Central memory CD8-positive, alpha-beta T cell (primary cell): ENCODE measurements at regions not wholly inside any gene's neighbourhood (a gene's known extent, or its start where the extent isn't known, plus 50 kb on each side); places are given as distances from the start of the nearest gene placed in this dataset.

Experiments
- ATAC-seq: fragments of 150-1000 bp; cut with Tn5 transposase; replicated peaks from 2 replicates; pipeline ENCODE4 v1.10.0; 2022; ENCODE audit warnings: mild to moderate bottlenecking, moderate FRiP score, moderate number of reproducible peaks; ENCODE audit not compliant: poor library complexity, severe bottlenecking; ENCODE audit errors: extremely low read depth
- DNase-seq, 2 donors: peaks; one replicate each; pipeline ENCODE4 v3.0.0; 2021; ENCODE audit warnings: low spot score in 2 of 2
- H3K27ac Mint-ChIP-seq: one replicate; pipeline ENCODE4 v1.8.0; 2022; ENCODE audit warnings: low read depth, mild to moderate bottlenecking, moderate library complexity, mixed read lengths
- H3K27me3 Mint-ChIP-seq: one replicate; pipeline ENCODE4 v1.8.0; 2022; ENCODE audit warnings: mixed read lengths
- H3K36me3 Mint-ChIP-seq: one replicate; pipeline ENCODE4 v1.8.0; 2022; ENCODE audit warnings: mild to moderate bottlenecking, moderate library complexity, mixed read lengths; ENCODE audit not compliant: insufficient read depth
- H3K4me1 Mint-ChIP-seq: one replicate; pipeline ENCODE4 v1.8.0; 2022; ENCODE audit warnings: mixed read lengths
- H3K4me3 Mint-ChIP-seq: one replicate; pipeline ENCODE4 v1.8.0; 2022; ENCODE audit warnings: mild to moderate bottlenecking, moderate library complexity, mixed read lengths
- H3K9me3 Mint-ChIP-seq: one replicate; pipeline ENCODE4 v1.8.0; 2022; ENCODE audit warnings: mixed read lengths

DNA sequence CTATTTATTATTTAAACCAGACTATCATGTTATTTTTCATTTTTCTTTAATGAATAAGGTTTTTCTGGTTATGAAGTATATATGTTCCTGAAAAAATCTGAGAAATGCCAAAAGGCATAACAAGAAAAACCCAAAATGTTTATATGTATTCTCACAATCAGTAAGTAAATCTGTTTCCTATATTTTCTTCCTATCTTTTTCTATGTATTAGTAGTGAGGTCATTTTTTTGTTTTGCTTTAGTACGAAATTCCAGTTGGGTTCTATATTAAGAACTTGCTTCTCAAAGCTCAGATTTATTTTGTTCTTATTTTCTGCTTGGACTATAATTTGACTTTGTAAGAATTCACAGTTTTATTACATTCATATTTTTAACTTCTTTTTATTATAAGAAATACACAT lies 287.5 kb upstream of the NFE2L3 start:
- Mint-ChIP-seq H3K9me3 (peaks cover 5% of the 10 kb centered on the region), H3K27me3 (peaks cover 21% of the 10 kb centered on the region), H3K36me3 (peaks cover 30% of the 10 kb centered on the region), H3K27ac (no peak overlapping the region), H3K4me1 (peaks cover 13% of the 10 kb centered on the region), H3K4me3 (no peak overlapping the region)
- ATAC-seq (no peak), DNase-seq (no peak)

DNA sequence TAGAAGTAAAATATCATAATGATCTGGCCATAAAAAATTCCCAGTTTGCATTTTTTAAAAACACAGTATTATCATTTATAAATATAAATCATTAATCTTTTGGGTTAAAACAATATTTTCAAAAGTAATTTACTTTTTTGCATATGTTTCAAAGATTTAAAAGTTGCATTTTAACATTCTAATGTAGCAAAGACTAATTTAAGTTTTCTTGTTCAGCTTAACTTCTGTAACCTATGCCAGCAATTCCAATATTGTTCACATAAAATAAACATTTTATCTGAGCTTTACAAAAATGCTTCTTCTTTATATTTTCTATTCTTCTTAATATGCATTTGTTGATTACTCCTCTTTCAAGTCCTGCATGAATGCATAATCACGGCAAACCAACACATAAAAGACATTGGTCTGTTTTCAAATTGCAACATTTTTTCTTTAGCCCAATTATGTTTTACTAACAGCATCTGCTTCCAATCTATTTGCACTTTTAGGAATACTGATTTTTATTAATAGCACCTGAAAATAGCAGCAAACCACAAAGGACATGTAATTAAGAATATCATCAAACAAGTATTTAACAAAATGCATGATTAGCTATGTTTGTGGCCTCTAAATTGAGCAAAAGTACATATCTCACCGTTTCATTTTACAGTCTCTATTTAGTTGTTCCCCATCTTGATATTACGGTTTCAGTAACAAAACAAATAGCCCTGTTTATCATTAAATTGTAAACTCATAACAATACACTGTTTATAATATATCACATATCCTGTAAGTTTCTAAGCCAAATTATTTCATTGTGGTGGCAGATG lies 286.9 kb upstream of the NFE2L3 start:
- H3K36me3 Mint-ChIP-seq: peaks cover 24% of the 10 kb centered on the region
- no peak for ATAC-seq

DNA sequence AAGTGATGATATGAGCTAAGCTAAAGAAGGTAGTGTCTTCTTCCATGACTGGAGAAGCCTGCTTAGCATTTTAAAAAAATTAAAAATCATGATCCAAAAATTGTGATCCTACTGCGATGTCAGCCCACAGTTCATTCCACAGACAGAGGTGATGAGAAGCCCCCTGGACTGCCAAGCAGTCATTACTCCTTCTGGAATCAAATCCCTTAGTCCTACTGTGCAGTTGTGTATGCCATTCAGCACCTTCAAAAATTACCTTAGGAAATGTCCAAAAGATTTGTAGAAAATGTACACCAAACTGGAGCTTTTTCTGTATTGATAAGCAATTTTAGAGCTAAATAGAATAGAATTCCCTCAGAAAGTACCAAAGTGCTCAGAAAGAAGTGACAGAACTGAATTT lies 283.5 kb upstream of the NFE2L3 start:
- no peaks in the 10 kb centered on the region for H3K9me3 Mint-ChIP-seq

More for the DNA sequence above, 286.9 kb upstream of the NFE2L3 start:
- Mint-ChIP-seq H3K27ac (no peak overlapping the region), H3K27me3 (peaks cover 27% of the 10 kb centered on the region), H3K4me3 (no peak overlapping the region), H3K9me3 (peaks cover under 1% of the 10 kb centered on the region), H3K4me1 (peaks cover 13% of the 10 kb centered on the region)
- no peak for DNase-seq

DNA sequence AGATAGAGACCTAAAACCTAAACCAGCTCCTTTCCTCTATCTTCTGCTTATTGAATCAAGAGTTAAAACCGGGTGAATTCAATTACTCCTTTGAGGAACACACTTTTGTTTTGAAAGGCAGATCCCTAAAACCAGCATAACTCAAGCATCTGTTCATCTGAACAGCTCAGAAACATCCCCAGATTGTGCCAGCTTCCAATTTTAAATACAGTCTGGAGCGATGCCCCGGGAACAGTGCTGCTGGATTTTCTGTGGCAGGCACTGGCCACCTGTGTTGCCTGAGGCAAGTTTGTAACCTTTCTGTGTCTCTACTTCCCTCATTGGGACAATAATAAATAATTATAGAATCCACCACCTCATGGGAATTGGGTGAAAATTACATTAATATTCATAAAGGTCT lies 281.4 kb upstream of the NFE2L3 start:
- no peak overlapping the region for H3K27ac Mint-ChIP-seq
- H3K4me3 Mint-ChIP-seq: no peak overlapping the region
- H3K4me1 Mint-ChIP-seq: no peaks in the 10 kb centered on the region
- H3K9me3 Mint-ChIP-seq: no peaks in the 10 kb centered on the region
- ATAC-seq (no peak), DNase-seq (no peak)
- peaks cover 80% of the 10 kb centered on the region for H3K27me3 Mint-ChIP-seq
- no peaks in the 10 kb centered on the region for H3K36me3 Mint-ChIP-seq

More for the DNA sequence above, 283.5 kb upstream of the NFE2L3 start:
- DNase-seq (no peak), ATAC-seq (no peak)
- Mint-ChIP-seq H3K4me3 (no peak overlapping the region), H3K27ac (no peak overlapping the region), H3K4me1 (no peaks in the 10 kb centered on the region), H3K36me3 (peaks cover 5% of the 10 kb centered on the region), H3K27me3 (peaks cover 59% of the 10 kb centered on the region)

DNA sequence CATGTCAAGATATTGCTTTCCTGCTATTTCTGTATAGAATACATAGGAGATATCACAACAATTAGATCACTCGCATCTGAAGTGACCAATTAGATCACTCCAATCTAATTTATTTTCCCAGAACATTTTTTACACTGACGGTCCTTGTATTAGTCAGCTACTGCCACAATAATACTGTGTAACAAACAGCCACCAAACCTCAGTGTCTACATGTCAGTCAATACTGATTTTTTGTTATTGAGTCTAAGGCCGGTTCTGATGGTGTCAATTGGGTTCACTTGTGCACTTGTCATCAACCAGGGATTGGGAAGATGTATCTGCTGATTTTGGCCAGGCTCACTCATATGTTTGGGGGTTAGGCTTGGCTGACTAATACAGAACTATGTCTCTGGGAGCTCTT lies 275.9 kb upstream of the NFE2L3 start:
- no peaks in the 10 kb centered on the region for H3K36me3 Mint-ChIP-seq
- no peak for DNase-seq
- H3K9me3 Mint-ChIP-seq: no peaks in the 10 kb centered on the region
- H3K27me3 Mint-ChIP-seq: peaks cover 91% of the 10 kb centered on the region
- no peak overlapping the region for H3K27ac Mint-ChIP-seq
- no peak overlapping the region for H3K4me3 Mint-ChIP-seq
- no peaks in the 10 kb centered on the region for H3K4me1 Mint-ChIP-seq
- ATAC-seq: no peak

DNA sequence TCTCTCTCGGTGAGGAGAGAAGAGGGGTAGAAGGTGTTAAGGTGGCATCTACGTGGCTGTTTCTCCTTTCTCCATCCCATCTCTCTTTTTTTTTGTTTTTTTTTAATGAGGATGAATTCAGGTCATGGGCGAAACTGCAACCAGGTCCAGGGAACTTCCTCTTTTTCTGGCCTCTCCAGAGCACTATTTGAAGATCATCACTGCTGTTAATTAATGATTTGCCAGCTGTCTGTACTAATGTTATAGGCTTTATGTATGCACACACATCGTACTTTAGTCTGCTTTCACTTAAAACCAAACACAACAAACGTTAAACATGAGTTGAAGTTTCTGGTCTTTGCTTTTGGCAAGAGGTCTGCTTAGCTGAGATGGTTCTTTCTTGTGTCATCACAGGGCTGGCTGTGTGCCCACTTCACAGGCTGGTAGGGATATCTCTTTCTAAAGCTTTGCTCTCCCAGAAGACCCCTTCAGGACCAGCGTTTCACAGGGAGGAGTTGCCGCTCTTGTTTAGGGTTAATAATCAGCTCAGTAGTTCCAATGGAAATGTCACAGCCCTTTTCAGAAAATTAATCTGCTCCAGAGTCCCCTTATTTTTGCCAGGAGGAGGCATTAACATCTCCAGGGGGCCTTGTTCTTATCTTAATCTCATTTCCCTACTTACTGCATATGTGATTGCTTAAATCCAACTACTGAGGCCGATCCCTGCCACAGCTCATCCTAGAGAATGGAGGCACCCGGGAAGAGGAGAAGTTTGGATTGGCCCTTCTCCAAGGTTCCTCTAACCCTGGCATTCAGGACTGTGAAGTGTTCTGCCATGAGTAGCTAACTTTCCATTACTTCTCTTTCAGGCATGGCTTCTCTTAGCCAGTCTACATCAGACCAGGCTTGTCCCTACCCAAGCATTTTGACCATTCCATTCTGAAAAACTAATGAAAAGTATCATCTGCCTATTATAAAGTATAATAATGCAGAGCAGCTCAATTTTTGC lies 273.9 kb upstream of the NFE2L3 start:
- Mint-ChIP-seq H3K36me3 (no peaks in the 10 kb centered on the region), H3K9me3 (no peaks in the 10 kb centered on the region), H3K4me3 (no peak overlapping the region), H3K4me1 (no peaks in the 10 kb centered on the region), H3K27me3 (peaks cover 88% of the 10 kb centered on the region), H3K27ac (no peak overlapping the region)
- ATAC-seq (no peak), DNase-seq (no peak)

DNA sequence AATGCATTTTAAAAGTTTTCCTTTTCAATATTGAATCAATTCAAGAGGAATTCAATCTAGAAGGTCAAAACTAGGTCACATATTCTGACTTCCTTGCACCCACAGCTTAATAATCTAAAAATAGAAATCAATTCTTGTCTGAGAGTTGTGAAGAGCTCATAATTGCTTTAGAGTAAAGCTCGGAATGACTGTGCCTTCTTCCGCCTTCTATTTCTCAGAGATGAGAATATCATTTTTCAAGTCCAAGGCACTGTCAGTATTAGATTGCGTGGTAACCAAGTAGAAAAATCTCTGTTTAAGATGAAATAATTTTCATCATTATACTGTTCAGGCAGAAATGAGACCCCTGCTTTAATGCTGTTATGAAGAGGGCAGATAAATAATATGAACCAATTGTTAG lies 272.2 kb upstream of the NFE2L3 start:
- ATAC-seq: no peak
- DNase-seq: no peak
- no peaks in the 10 kb centered on the region for H3K36me3 Mint-ChIP-seq
- H3K4me1 Mint-ChIP-seq: no peaks in the 10 kb centered on the region
- no peak overlapping the region for H3K4me3 Mint-ChIP-seq
- H3K9me3 Mint-ChIP-seq: no peaks in the 10 kb centered on the region
- peaks cover 88% of the 10 kb centered on the region for H3K27me3 Mint-ChIP-seq
- no peak overlapping the region for H3K27ac Mint-ChIP-seq

DNA sequence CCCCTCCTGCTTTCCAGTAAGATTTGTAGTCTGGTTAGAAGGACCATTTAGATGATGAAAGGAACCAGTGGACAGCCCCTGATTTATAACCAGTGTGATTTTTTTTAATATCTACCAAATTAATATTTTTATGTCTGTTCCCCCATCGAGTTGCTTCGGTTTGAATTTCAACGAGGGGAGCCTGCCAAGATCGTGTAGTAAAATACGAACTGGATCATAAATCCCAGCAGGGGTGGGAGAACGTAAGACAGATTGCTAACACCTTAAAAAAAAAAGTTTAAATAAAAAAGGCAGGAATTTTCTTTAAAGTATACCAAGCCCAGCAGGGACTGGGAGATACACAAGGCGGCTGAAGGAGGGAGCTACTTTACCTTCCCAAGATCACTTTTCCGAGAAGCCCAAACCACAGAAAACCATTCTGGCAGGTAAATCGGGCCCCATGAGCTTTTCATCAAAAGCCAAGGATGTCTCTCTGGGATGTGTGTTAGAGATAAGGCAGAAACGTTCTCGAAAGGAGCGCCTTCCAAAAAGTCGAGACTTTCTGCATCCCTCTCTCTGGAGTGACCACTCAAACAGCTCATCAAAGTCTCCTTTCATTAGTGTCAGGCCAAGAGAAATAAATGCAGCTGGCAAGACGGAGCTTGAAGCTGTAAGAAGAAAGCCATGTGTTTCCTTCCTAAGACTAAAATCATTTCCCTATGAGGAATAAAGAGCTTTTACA lies 270.5 kb upstream of the NFE2L3 start:
- DNase-seq: no peak
- no peaks in the 10 kb centered on the region for H3K36me3 Mint-ChIP-seq
- H3K9me3 Mint-ChIP-seq: no peaks in the 10 kb centered on the region
- ATAC-seq: no peak
- no peak overlapping the region for H3K27ac Mint-ChIP-seq
- peaks cover 81% of the 10 kb centered on the region for H3K27me3 Mint-ChIP-seq
- H3K4me1 Mint-ChIP-seq: no peaks in the 10 kb centered on the region
- H3K4me3 Mint-ChIP-seq: no peak overlapping the region

DNA sequence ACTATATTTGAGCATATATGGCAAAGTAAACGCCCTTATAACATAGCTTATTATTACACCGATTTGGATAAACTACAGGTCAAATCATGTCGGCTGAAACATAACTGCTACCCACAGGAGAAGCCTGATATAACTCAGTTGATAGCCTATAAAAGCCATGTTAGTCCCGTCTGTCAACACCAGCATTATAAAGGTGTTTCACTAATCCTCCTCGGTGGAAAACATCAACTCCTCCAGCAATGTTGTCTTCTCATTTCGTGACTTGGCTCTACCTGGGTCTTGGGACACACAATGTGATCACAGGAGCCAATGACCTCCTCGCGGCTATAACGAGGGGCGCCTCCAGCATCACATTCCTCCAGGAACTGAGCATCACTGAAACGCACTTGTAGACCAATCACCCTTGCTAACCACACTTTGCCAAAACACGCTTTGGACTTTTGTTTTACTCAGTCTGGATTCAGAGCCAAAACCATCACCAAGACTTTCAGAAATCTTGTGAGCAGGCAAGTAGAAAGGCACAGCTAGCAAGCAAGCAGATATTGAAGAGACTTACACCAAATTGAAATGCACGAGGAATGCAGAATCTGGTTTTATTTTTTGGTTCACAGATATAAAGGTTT lies 269.7 kb upstream of the NFE2L3 start:
- Mint-ChIP-seq H3K4me3 (no peak overlapping the region), H3K4me1 (no peaks in the 10 kb centered on the region), H3K27ac (no peak overlapping the region), H3K36me3 (no peaks in the 10 kb centered on the region), H3K9me3 (no peaks in the 10 kb centered on the region), H3K27me3 (peaks cover 74% of the 10 kb centered on the region)
- no peak for ATAC-seq
- DNase-seq: no peak

DNA sequence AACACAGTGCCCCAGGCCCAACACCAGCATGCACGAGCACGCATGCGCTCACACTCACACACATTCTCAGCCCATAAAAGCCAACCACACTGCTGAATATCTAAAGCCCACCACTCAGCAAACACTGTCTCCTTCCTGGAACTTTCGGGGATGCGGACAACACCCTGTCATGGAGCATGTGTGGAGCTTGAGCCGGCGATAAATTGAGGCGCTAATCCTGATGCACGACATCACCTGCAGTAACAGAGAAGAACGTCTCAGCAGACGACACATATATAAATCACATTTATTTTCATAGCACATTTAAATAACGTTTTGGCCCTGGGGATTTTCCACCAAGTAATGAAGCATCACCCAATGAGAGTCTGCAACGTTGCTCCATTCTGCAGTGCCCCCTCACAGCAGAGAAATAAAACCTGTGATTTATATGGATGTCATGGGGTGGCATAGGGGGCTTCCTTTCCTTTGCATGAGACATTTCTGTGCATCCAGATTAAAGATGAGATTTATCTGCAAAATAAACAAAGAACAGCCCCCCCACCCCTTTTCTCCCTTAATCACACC lies 267.7 kb upstream of the NFE2L3 start:
- H3K4me3 Mint-ChIP-seq: no peak overlapping the region
- H3K4me1 Mint-ChIP-seq: no peaks in the 10 kb centered on the region
- no peaks in the 10 kb centered on the region for H3K9me3 Mint-ChIP-seq
- ATAC-seq (no peak), DNase-seq (no peak)
- peaks cover 1% of the 10 kb centered on the region for H3K36me3 Mint-ChIP-seq
- peaks cover 59% of the 10 kb centered on the region for H3K27me3 Mint-ChIP-seq
- no peak overlapping the region for H3K27ac Mint-ChIP-seq

DNA sequence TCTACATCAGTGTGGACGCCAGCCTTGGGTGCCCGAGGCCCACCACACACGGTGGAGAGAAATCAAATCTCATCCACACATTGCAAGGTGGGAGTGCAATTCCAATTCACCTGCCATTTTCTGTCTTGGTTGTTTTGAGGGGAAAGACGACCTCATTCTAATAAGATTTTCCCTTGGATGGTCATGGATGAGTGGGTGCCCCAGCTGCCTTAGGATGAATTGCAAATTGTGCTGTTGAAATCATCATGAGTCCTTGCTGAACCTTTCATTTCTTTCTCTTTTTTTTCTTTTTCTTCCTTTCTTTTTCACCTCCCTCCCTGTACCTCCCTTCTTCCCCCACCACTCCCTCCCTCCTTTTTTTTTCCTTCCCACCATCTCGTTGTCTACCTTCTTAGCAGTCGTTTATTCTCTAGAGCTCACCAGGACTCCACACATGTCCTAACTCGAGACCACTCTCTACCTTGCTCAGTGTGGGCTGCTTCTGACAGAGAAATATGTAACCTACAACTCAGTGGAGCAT lies 266.9 kb upstream of the NFE2L3 start:
- no peak for DNase-seq
- no peaks in the 10 kb centered on the region for H3K4me1 Mint-ChIP-seq
- H3K27ac Mint-ChIP-seq: no peak overlapping the region
- peaks cover 66% of the 10 kb centered on the region for H3K27me3 Mint-ChIP-seq
- peaks cover 1% of the 10 kb centered on the region for H3K36me3 Mint-ChIP-seq
- H3K9me3 Mint-ChIP-seq: no peaks in the 10 kb centered on the region
- ATAC-seq: no peak
- no peak overlapping the region for H3K4me3 Mint-ChIP-seq
